Ovary (tissue), 3 donors: ENCODE measurements at regions not wholly inside any gene's neighbourhood (a gene's known extent, or its start where the extent isn't known, plus 50 kb on each side); places are given as distances from the start of the nearest gene placed in this dataset.

Experiments used
- EP300 ChIP-seq: sonication (generic); formaldehyde crosslinking; IDR thresholded peaks from one replicate; pipeline ENCODE4 v1.6.1; 2017; ENCODE audit warnings: antibody characterized with exemption
- POLR2A ChIP-seq: fragments of 450-650 bp; IDR thresholded peaks from one replicate; pipeline ENCODE4 v1.6.1; 2017; ENCODE audit warnings: antibody characterized with exemption, mild to moderate bottlenecking, moderate library complexity
- TF ChIP-seq, protein P1 (sequence below), 3 donors: fragments of 450-650 bp in 2 of 3; fragments of 200-600 bp in 1 of 3; IDR thresholded peaks; one replicate each; pipeline versions ENCODE4 v1.5.1 to v1.8.0; 2016 to 2022; ENCODE audit warnings: antibody characterized with exemption in 3 of 3, mild to moderate bottlenecking in 1 of 3
- donor health status: DM: no; HTN: no; CAD: no.

DNA sequence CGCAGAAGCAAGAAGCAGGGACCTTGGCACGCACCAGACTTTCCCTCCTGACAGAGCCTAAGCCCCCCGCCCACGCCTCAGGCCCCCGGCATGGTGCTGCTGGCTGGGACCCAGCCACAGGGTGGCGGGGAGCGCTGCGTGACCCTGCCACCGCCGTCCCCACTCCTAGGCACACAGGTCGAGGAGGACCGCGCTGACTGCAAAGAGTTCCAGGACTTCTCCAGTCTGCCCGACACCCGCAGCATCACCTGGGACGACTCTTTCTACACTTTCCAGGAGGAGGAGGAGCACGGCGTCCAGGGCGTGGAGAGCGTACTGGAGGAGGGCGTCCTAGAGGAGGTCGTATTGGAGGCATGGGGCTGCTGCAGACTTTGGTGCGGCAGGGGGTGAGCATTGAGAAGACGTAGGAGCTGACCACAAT lies 103.7 kb downstream of the TRIM51G start:
- TF ChIP-seq EP300 (no peak), POLR2A (no peak)
- TF ChIP-seq, protein P1, sequence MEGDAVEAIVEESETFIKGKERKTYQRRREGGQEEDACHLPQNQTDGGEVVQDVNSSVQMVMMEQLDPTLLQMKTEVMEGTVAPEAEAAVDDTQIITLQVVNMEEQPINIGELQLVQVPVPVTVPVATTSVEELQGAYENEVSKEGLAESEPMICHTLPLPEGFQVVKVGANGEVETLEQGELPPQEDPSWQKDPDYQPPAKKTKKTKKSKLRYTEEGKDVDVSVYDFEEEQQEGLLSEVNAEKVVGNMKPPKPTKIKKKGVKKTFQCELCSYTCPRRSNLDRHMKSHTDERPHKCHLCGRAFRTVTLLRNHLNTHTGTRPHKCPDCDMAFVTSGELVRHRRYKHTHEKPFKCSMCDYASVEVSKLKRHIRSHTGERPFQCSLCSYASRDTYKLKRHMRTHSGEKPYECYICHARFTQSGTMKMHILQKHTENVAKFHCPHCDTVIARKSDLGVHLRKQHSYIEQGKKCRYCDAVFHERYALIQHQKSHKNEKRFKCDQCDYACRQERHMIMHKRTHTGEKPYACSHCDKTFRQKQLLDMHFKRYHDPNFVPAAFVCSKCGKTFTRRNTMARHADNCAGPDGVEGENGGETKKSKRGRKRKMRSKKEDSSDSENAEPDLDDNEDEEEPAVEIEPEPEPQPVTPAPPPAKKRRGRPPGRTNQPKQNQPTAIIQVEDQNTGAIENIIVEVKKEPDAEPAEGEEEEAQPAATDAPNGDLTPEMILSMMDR (IDR thresholded peaks at IDR 0.05), result no peak
